ENCODE measurements at regions not wholly inside any gene's neighbourhood (a gene's known extent, or its start where the extent isn't known, plus 50 kb on each side); places are given as distances from the start of the nearest gene placed in this dataset.

GRCh38 chr2:51516667-51517066 lies 484.7 kb upstream of the NRXN1 start:
- TF ChIP-seq, protein P1, sequence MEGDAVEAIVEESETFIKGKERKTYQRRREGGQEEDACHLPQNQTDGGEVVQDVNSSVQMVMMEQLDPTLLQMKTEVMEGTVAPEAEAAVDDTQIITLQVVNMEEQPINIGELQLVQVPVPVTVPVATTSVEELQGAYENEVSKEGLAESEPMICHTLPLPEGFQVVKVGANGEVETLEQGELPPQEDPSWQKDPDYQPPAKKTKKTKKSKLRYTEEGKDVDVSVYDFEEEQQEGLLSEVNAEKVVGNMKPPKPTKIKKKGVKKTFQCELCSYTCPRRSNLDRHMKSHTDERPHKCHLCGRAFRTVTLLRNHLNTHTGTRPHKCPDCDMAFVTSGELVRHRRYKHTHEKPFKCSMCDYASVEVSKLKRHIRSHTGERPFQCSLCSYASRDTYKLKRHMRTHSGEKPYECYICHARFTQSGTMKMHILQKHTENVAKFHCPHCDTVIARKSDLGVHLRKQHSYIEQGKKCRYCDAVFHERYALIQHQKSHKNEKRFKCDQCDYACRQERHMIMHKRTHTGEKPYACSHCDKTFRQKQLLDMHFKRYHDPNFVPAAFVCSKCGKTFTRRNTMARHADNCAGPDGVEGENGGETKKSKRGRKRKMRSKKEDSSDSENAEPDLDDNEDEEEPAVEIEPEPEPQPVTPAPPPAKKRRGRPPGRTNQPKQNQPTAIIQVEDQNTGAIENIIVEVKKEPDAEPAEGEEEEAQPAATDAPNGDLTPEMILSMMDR (IDR thresholded peaks at IDR 0.05) = no peak
- no peak for TF ChIP-seq POLR2AphosphoS5 (IDR thresholded peaks at IDR 0.05)
